Retinal pigment epithelial cell (primary cell): ENCODE measurements at regions not wholly inside any gene's neighbourhood (a gene's known extent, or its start where the extent isn't known, plus 50 kb on each side); places are given as distances from the start of the nearest gene placed in this dataset.
"Not testable (repeated sequence)": the region's sequence is repeated elsewhere in the genome, so short reads cannot be mapped to it uniquely, and the experiment has no call there.

Experiments used
- DNase-seq: peaks from one replicate; pipeline ENCODE4 v3.0.0-alpha.2; 2010; ENCODE audit warnings: low read depth
- H3K4me3 ChIP-seq: 2 replicates; pipeline ENCODE4 v1.5.1; 2011; ENCODE audit warnings: mild to moderate bottlenecking, low read length, control low read depth, moderate library complexity
- CTCF ChIP-seq: conservative IDR thresholded peaks from 2 replicates; pipeline ENCODE4 v1.5.1; 2011; ENCODE audit warnings: low read depth, low read length, control low read depth, inconsistent platforms

DNA sequence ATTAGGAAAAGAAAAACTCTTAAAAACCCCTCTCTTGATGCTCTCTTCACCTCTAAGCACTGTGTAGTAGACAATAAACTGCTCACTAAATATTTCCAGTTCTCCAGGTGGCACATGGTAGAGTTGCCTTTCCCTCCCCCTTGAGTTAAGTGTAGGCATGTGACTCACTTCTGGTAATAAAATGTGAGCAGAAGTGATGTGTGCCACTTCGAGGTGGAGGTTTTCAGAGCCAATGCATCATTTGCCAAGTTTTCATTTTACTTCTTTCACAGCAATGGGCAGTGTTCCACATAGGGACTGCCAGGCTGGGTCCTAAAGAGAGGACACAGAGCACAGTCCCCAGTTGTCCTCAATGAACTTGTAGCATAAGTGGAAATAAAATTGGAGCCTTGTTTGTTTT, 131.6 kb upstream of the NPY start:
- no peak for TF ChIP-seq CTCF
- no peak overlapping the region for H3K4me3 ChIP-seq
- DNase-seq = no peak

DNA sequence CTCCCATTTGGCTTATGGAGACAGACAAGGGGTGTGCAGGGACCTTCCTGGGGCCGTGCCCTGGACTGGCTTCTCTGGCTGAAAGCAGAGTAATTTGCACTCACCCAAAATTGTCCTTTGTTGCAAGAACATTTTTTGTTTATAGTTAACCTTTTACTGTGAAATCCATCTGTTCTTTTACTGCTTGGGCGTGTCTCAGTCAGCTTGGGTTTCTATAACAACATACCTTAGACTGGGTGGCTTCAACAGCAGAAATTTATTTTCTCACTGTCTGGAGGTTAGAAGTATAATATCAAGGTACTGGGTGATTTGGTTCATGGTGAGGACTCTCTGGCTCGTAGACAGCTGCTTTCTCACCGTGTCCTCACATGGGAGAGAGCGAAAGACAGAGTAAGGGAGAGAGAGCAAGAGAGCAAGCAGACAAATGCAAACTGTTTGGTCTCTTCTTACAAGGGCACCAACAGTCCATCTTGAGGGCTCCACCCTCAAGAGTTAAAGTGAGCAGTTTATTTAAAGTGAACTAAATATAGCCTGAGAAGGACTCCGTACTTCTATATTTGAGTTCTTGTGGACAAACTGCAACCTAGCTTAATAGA, 131.0 kb upstream of the NPY start:
- DNase-seq = no peak
- no peak overlapping the region for H3K4me3 ChIP-seq
- no peak for TF ChIP-seq CTCF

GRCh38 chr7:24157666-24158065, 126.3 kb upstream of the NPY start:
- no peak overlapping the region for H3K4me3 ChIP-seq
- DNase-seq = no peak
- no peak for TF ChIP-seq CTCF

GRCh38 chr7:24158975-24159374, 125.0 kb upstream of the NPY start:
- no peak for DNase-seq
- no peak overlapping the region for H3K4me3 ChIP-seq
- no peak for TF ChIP-seq CTCF

- no peak for DNase-seq
- no peak overlapping the region for H3K4me3 ChIP-seq
- TF ChIP-seq CTCF = no peak
Observed at GRCh38 chr7:24164401-24164800, 119.6 kb upstream of the NPY start.

- TF ChIP-seq CTCF = no peak
- no peak overlapping the region for H3K4me3 ChIP-seq
- DNase-seq = no peak
Observed at GRCh38 chr7:24169077-24169624, 114.8 kb upstream of the NPY start.

- H3K4me3 ChIP-seq, DNase-seq: not testable (repeated sequence)
Observed at GRCh38 chr7:24171951-24172350, 112.0 kb upstream of the NPY start.

DNA sequence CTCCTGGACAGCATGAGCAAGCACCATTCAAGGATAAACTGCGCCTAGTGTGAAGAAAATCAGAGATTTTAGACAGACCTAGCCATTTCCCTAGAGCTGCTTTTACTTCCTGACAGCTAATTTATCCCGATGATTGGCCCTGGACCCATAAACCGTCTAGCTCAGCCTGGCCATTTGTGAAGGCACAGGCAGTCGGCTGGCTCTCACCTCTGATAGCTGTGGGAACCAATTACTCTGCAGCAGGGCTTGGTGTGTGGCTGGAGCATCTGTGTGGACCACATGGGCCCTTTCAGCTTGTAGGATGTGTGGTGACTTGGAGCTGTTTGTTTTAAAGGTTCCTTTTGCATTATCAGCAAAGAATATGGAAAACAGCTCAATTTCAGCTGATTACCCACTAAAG, 111.1 kb upstream of the NPY start:
- H3K4me3 ChIP-seq = no peak overlapping the region
- no peak for TF ChIP-seq CTCF
- no peak for DNase-seq
